ENCODE measurements at regions not wholly inside any gene's neighbourhood (a gene's known extent, or its start where the extent isn't known, plus 50 kb on each side); places are given as distances from the start of the nearest gene placed in this dataset.
"Not testable (repeated sequence)": the region's sequence is repeated elsewhere in the genome, so short reads cannot be mapped to it uniquely, and the experiment has no call there.

DNA sequence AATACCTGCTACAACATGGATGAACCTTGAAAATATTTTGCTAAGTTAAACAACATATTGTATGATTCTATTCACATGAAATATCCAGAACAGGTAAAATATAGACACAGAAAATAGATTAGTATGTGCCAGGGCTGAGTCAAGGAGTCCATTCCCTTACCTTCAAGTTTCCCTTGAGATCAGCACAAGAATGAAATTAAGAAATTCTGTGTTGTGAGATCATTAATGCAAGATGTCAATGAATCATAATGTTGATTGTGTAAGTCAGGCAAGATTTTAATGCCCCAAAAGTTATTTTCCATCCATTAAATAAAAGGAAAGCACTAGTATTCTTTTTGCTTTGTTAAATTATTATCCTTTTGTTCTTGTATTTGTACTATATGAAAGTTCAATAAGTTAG, 139.4 kb downstream of the MRPL39 start:
- ChIA-PET POLR2A (no interaction called here), CTCF (interaction anchor here (0.7 kb wide), 1 partner anchor 1390 kb away, joined by 3 read pairs; no protein-coding TSS in a partner anchor)
- no peak overlapping the region for H3K4me3 Mint-ChIP-seq
- Histone ChIP-seq H3K27ac (ENCODE audit: low read length in 2 of 2) (no peak overlapping the region), H3K9ac (ENCODE audit: low read length) (no peak overlapping the region), H3K4me2 (replicated peaks; ENCODE audit: low read depth, low read length, poor library complexity, severe bottlenecking) (no peak overlapping the region), H3K79me2 (ENCODE audit: control insufficient read depth, insufficient read depth, low read length) (no peaks in the 10 kb centered on the region), H2AFZ (ENCODE audit: insufficient read depth, low read depth, low read length, poor library complexity, severe bottlenecking) (no peak overlapping the region), H4K20me1 (ENCODE audit: control insufficient read depth, insufficient read depth, low read length, poor library complexity, severe bottlenecking) (no peaks in the 10 kb centered on the region), H3K4me3 (ENCODE audit: control extremely low read depth in 1 of 5, extremely low read depth in 1 of 5, insufficient read depth in 1 of 5, low read depth in 2 of 5, low read length in 4 of 5) (no peak overlapping the region), H3K36me3 (replicated peaks in 1 of 2; ENCODE audit: control extremely low read depth in 1 of 2, control insufficient read depth in 1 of 2, extremely low read depth in 1 of 2, insufficient read depth in 2 of 2, low read length in 1 of 2) (no peaks in the 10 kb centered on the region), H3K4me1 (ENCODE audit: control insufficient read depth in 2 of 2, insufficient read depth in 2 of 2, low read length in 2 of 2) (peaks cover 0 to under 1% of the 10 kb centered on the region in 2 donors), H3K27me3 (replicated peaks in 1 of 4; ENCODE audit: control extremely low read depth in 1 of 4, control insufficient read depth in 3 of 4, insufficient read depth in 4 of 4, low read length in 3 of 4) (no peaks in the 10 kb centered on the region), H3K9me3 (ENCODE audit: control extremely low read depth in 1 of 3, control insufficient read depth in 2 of 3, insufficient read depth in 1 of 3, low read length in 2 of 3) (no peaks in the 10 kb centered on the region)
- no peak overlapping the region for H3K27ac Mint-ChIP-seq
- peaks cover 5% of the 10 kb centered on the region for H3K4me1 Mint-ChIP-seq
- ATAC-seq (ENCODE audit: low read depth) (no peak), DNase-seq (no peak)
- H3K9me3 Mint-ChIP-seq (ENCODE audit: insufficient read depth) = no peaks in the 10 kb centered on the region
- intact Hi-C loops (cut with micrococcal nuclease) = no loop called here
- H3K27me3 Mint-ChIP-seq = no peaks in the 10 kb centered on the region
- TF ChIP-seq EZH2 (IDR thresholded peaks at IDR 0.05; ENCODE audit: borderline replicate concordance, insufficient read depth, low read depth, low read length, poor library complexity, severe bottlenecking) = no peak
- TF ChIP-seq, protein P1, sequence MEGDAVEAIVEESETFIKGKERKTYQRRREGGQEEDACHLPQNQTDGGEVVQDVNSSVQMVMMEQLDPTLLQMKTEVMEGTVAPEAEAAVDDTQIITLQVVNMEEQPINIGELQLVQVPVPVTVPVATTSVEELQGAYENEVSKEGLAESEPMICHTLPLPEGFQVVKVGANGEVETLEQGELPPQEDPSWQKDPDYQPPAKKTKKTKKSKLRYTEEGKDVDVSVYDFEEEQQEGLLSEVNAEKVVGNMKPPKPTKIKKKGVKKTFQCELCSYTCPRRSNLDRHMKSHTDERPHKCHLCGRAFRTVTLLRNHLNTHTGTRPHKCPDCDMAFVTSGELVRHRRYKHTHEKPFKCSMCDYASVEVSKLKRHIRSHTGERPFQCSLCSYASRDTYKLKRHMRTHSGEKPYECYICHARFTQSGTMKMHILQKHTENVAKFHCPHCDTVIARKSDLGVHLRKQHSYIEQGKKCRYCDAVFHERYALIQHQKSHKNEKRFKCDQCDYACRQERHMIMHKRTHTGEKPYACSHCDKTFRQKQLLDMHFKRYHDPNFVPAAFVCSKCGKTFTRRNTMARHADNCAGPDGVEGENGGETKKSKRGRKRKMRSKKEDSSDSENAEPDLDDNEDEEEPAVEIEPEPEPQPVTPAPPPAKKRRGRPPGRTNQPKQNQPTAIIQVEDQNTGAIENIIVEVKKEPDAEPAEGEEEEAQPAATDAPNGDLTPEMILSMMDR (IDR thresholded peaks at IDR 0.05) = no peak

DNA sequence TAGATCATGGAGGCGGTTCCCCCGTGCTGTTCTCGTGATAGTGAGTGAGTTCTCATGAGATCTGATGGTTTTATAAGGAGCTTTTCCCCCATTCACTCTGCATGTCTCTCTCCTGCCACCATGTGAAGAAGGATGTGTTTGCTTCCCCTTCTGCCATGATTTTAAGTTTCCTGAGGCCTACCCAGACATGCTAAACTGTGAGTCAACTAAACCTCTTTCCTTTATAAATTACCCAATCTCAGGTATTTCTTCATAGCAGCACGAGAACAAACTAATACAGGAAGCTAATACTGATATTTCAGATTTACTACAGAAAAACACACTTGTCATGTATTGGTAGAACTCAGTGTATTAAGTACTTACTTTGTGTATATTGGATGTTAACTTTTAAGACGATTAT, 140.2 kb downstream of the MRPL39 start:
- no CpG with 5 or more reads among the region's 5 CpGs for WGBS (ENCODE audit: insufficient coverage)
- H3K27ac ChIP-seq (ENCODE audit: low read length in 2 of 2); H3K9me3 ChIP-seq (ENCODE audit: control extremely low read depth in 1 of 3, control insufficient read depth in 2 of 3, insufficient read depth in 1 of 3, low read length in 2 of 3); DNase-seq; H3K4me1 ChIP-seq (ENCODE audit: control insufficient read depth in 2 of 2, insufficient read depth in 2 of 2, low read length in 2 of 2); POLR2A ChIA-PET; H3K36me3 ChIP-seq (replicated peaks in 1 of 2; ENCODE audit: control extremely low read depth in 1 of 2, control insufficient read depth in 1 of 2, extremely low read depth in 1 of 2, insufficient read depth in 2 of 2, low read length in 1 of 2); H3K27me3 ChIP-seq (replicated peaks in 1 of 4; ENCODE audit: control extremely low read depth in 1 of 4, control insufficient read depth in 3 of 4, insufficient read depth in 4 of 4, low read length in 3 of 4); H3K79me2 ChIP-seq (ENCODE audit: control insufficient read depth, insufficient read depth, low read length); H3K9me3 Mint-ChIP-seq (ENCODE audit: insufficient read depth); CTCF ChIA-PET; H3K4me3 Mint-ChIP-seq; H3K4me3 ChIP-seq (ENCODE audit: control extremely low read depth in 1 of 5, extremely low read depth in 1 of 5, insufficient read depth in 1 of 5, low read depth in 2 of 5, low read length in 4 of 5); H3K9ac ChIP-seq (ENCODE audit: low read length); H4K20me1 ChIP-seq (ENCODE audit: control insufficient read depth, insufficient read depth, low read length, poor library complexity, severe bottlenecking); intact Hi-C loops (cut with micrococcal nuclease); H3K27ac Mint-ChIP-seq; ATAC-seq (ENCODE audit: low read depth); H3K27me3 Mint-ChIP-seq; H2AFZ ChIP-seq (ENCODE audit: insufficient read depth, low read depth, low read length, poor library complexity, severe bottlenecking); H3K4me2 ChIP-seq (replicated peaks; ENCODE audit: low read depth, low read length, poor library complexity, severe bottlenecking): not testable (repeated sequence)
- peaks cover 12% of the 10 kb centered on the region for H3K4me1 Mint-ChIP-seq

Data from B cell (primary cell).